ENCODE measurements at regions not wholly inside any gene's neighbourhood (a gene's known extent, or its start where the extent isn't known, plus 50 kb on each side); places are given as distances from the start of the nearest gene placed in this dataset.

- TF ChIP-seq CTCF (conservative IDR thresholded peaks at IDR 0.05; ENCODE audit: low read depth, low read length) (no peak), EZH2 (IDR thresholded peaks at IDR 0.05; ENCODE audit: low read length, unreplicated experiment) (no peak)
Observed at GRCh38 chr13:91241221-91241933, 106.1 kb upstream of the MIR17HG start.
